Body of pancreas (tissue), 4 donors: ENCODE measurements at regions not wholly inside any gene's neighbourhood (a gene's known extent, or its start where the extent isn't known, plus 50 kb on each side); places are given as distances from the start of the nearest gene placed in this dataset.

Experiments
- POLR2A ChIP-seq, 3 donors: fragments of 450-650 bp; IDR thresholded peaks; one replicate each; pipeline ENCODE4 v1.6.1; 2016; ENCODE audit warnings: antibody characterized with exemption in 3 of 3, mild to moderate bottlenecking in 2 of 3
- TF ChIP-seq, protein P1 (sequence below), 7 experiments: fragments of 450-650 bp in 4 of 7; fragments of 200-600 bp in 3 of 7; sonication (generic) in 3 of 7; IDR thresholded peaks; one replicate each; pipeline ENCODE4 v1.5.1; 2016 to 2019; ENCODE audit warnings: antibody characterized with exemption in 7 of 7

DNA sequence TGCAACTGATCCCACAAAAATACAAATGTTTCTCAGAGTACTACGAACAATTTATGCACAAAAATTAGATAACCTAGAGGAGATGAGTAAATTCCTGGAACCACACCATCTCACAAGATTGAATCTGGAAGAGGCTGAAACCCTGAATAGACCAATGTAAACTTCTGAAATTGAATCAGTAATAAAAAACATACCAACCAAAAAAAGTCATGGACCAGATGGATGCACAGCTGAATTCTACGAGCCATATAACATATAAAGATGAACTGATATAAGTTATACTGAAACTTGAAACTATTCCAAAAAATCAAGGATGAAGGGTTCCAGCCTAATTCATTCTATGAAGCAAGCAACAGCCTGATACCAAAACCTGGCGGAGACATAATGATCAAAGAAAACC, 336.3 kb downstream of the PYDC2 start:
- TF ChIP-seq, protein P1, sequence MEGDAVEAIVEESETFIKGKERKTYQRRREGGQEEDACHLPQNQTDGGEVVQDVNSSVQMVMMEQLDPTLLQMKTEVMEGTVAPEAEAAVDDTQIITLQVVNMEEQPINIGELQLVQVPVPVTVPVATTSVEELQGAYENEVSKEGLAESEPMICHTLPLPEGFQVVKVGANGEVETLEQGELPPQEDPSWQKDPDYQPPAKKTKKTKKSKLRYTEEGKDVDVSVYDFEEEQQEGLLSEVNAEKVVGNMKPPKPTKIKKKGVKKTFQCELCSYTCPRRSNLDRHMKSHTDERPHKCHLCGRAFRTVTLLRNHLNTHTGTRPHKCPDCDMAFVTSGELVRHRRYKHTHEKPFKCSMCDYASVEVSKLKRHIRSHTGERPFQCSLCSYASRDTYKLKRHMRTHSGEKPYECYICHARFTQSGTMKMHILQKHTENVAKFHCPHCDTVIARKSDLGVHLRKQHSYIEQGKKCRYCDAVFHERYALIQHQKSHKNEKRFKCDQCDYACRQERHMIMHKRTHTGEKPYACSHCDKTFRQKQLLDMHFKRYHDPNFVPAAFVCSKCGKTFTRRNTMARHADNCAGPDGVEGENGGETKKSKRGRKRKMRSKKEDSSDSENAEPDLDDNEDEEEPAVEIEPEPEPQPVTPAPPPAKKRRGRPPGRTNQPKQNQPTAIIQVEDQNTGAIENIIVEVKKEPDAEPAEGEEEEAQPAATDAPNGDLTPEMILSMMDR (IDR thresholded peaks at IDR 0.05) = no peak
- no peak for TF ChIP-seq POLR2A (IDR thresholded peaks at IDR 0.05)
